Upper lobe of left lung (tissue), 4 donors: ENCODE measurements at regions not wholly inside any gene's neighbourhood (a gene's known extent, or its start where the extent isn't known, plus 50 kb on each side); places are given as distances from the start of the nearest gene placed in this dataset.
A peak's percentile ranks its signal among the peaks of the same experiment; 100 is the strongest.

Experiments used
- EP300 ChIP-seq, 4 donors: sonication (generic); formaldehyde crosslinking; IDR thresholded peaks; one replicate each; pipeline ENCODE4 v1.5.1; 2017; ENCODE audit warnings: antibody characterized with exemption in 4 of 4, control low read depth in 2 of 4
- TF ChIP-seq, protein P1 (sequence below), 6 experiments: fragments of 450-650 bp in 4 of 6; fragments of 200-600 bp in 2 of 6; sonication (generic) in 2 of 6; IDR thresholded peaks; one replicate each; pipeline ENCODE4 v1.5.1; 2016 to 2019; ENCODE audit warnings: antibody characterized with exemption in 6 of 6

DNA sequence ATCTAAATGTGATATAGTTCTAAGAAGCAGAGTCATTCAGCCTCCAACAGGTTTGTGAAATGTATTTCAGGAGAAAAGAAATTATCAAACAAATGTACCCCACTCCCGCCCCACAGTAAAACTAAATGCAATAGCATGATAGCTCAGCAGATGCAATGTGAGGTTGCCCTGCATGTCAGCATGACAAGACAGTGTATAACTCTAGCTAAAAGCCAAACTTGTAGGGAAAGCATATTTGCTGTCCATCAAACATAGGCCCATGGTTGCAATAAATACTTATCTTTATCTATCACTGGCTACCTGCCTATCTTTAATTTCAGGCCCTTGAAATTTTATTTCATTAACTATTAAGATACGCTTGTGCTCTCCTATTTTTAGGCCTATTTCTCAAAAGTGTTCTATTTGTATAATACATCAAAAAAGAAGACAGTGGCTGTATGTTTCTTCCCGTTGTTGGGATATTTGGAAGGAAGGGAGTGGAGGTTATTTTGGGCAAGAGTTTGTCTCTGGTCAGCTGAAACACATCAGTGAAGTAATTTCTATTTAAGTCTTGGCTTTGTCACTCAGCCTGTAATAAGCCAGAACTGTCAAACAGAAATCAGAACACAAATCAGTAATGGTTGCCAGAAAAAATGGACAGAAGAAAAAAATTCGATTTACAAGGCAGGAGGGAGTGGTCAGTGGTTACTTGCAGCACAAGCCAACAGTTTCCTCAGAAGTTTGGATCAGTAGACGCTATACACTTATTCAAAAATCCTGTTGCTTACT lies 307.4 kb upstream of the ADGRL2 start:
- TF ChIP-seq, protein P1, sequence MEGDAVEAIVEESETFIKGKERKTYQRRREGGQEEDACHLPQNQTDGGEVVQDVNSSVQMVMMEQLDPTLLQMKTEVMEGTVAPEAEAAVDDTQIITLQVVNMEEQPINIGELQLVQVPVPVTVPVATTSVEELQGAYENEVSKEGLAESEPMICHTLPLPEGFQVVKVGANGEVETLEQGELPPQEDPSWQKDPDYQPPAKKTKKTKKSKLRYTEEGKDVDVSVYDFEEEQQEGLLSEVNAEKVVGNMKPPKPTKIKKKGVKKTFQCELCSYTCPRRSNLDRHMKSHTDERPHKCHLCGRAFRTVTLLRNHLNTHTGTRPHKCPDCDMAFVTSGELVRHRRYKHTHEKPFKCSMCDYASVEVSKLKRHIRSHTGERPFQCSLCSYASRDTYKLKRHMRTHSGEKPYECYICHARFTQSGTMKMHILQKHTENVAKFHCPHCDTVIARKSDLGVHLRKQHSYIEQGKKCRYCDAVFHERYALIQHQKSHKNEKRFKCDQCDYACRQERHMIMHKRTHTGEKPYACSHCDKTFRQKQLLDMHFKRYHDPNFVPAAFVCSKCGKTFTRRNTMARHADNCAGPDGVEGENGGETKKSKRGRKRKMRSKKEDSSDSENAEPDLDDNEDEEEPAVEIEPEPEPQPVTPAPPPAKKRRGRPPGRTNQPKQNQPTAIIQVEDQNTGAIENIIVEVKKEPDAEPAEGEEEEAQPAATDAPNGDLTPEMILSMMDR (IDR thresholded peaks at IDR 0.05), result no peak
- peak in 1 of 4 donors; percentile 25 for TF ChIP-seq EP300 (IDR thresholded peaks at IDR 0.05)
